PC-9 (cell line): ENCODE measurements at regions not wholly inside any gene's neighbourhood (a gene's known extent, or its start where the extent isn't known, plus 50 kb on each side); places are given as distances from the start of the nearest gene placed in this dataset.

ENCODE experiments used
- CTCF ChIP-seq: fragments of 200-600 bp; sonication (generic); conservative IDR thresholded peaks from 2 replicates; pipeline ENCODE4 v1.6.1; 2017; ENCODE audit warnings: mixed run types, antibody characterized with exemption, mild to moderate bottlenecking, moderate library complexity
- EZH2 ChIP-seq: fragments of 200-600 bp; sonication (generic); IDR thresholded peaks from 2 replicates; pipeline ENCODE4 v1.8.0; 2017; ENCODE audit warnings: antibody characterized with exemption, low read depth

GRCh38 chr20:20939006-20939405, 167.2 kb downstream of the LINC00237 start:
- TF ChIP-seq CTCF, result no peak
- TF ChIP-seq EZH2, result no peak
